HG03558 (cell line): ENCODE measurements at regions not wholly inside any gene's neighbourhood (a gene's known extent, or its start where the extent isn't known, plus 50 kb on each side); places are given as distances from the start of the nearest gene placed in this dataset.

Experiments
- ATAC-seq: cut with Tn5 transposase; IDR thresholded peaks from one replicate; pipeline ENCODE4 v1.9.1; 2021; ENCODE audit warnings: moderate number of reproducible peaks; ENCODE audit not compliant: unreplicated experiment; ENCODE audit errors: extremely low read depth

- no peak for ATAC-seq
These were observed 112.0 kb upstream of the ADAMTS5 start for GRCh38 chr21:27078915-27079314.

GRCh38 chr21:27077501-27077900 lies 110.6 kb upstream of the ADAMTS5 start:
- ATAC-seq, result no peak

GRCh38 chr21:27076025-27076424 lies 109.1 kb upstream of the ADAMTS5 start:
- ATAC-seq, result no peak

- ATAC-seq, result no peak
These were observed 104.2 kb upstream of the ADAMTS5 start for GRCh38 chr21:27070861-27071670.

- ATAC-seq, result no peak
These were observed 101.9 kb upstream of the ADAMTS5 start for GRCh38 chr21:27068811-27069210.

GRCh38 chr21:27067226-27067625 lies 100.3 kb upstream of the ADAMTS5 start:
- ATAC-seq, result no peak

GRCh38 chr21:27062443-27062842 lies 95.6 kb upstream of the ADAMTS5 start:
- ATAC-seq, result no peak

GRCh38 chr21:27061770-27062169 lies 94.9 kb upstream of the ADAMTS5 start:
- ATAC-seq, result no peak

GRCh38 chr21:27060190-27060589 lies 93.3 kb upstream of the ADAMTS5 start:
- ATAC-seq, result no peak

- no peak for ATAC-seq
These were observed 92.1 kb upstream of the ADAMTS5 start for GRCh38 chr21:27058673-27059605.

GRCh38 chr21:27057997-27058396 lies 91.1 kb upstream of the ADAMTS5 start:
- ATAC-seq, result no peak

- no peak for ATAC-seq
These were observed 80.9 kb upstream of the ADAMTS5 start for GRCh38 chr21:27047658-27048314.

GRCh38 chr21:27047283-27047657 lies 80.4 kb upstream of the ADAMTS5 start:
- no peak for ATAC-seq

GRCh38 chr21:27045281-27045985 lies 78.5 kb upstream of the ADAMTS5 start:
- ATAC-seq, result no peak

- no peak for ATAC-seq
These were observed 76.5 kb upstream of the ADAMTS5 start for GRCh38 chr21:27043377-27043776.

- no peak for ATAC-seq
These were observed 74.0 kb upstream of the ADAMTS5 start for GRCh38 chr21:27040738-27041469.

- ATAC-seq, result no peak
These were observed 69.9 kb upstream of the ADAMTS5 start for GRCh38 chr21:27036736-27037301.

GRCh38 chr21:27035791-27036190 lies 68.9 kb upstream of the ADAMTS5 start:
- ATAC-seq, result no peak

- no peak for ATAC-seq
These were observed 67.9 kb upstream of the ADAMTS5 start for GRCh38 chr21:27034796-27035195.
